HL-60 (cell line): ENCODE measurements at regions not wholly inside any gene's neighbourhood (a gene's known extent, or its start where the extent isn't known, plus 50 kb on each side); places are given as distances from the start of the nearest gene placed in this dataset.

ENCODE experiments used
- GABPA ChIP-seq: IDR thresholded peaks from 2 replicates; pipeline ENCODE4 v1.6.1; 2012; ENCODE audit warnings: low read depth
- POLR2AphosphoS5 ChIP-seq: IDR thresholded peaks from 2 replicates; pipeline ENCODE4 v1.6.1; 2012; ENCODE audit warnings: low read depth
- REST ChIP-seq: IDR thresholded peaks from 2 replicates; pipeline ENCODE4 v1.6.1; 2012; ENCODE audit warnings: low read depth; ENCODE audit not compliant: insufficient replicate concordance
- SPI1 ChIP-seq: IDR thresholded peaks from 2 replicates; pipeline ENCODE4 v1.6.1; 2012; ENCODE audit warnings: low read depth, mild to moderate bottlenecking, borderline replicate concordance
- TF ChIP-seq, protein P1 (sequence below): IDR thresholded peaks from one replicate; pipeline ENCODE4 v1.5.1; 2011; ENCODE audit warnings: low read length, control low read depth, inconsistent platforms; ENCODE audit not compliant: insufficient read depth

DNA sequence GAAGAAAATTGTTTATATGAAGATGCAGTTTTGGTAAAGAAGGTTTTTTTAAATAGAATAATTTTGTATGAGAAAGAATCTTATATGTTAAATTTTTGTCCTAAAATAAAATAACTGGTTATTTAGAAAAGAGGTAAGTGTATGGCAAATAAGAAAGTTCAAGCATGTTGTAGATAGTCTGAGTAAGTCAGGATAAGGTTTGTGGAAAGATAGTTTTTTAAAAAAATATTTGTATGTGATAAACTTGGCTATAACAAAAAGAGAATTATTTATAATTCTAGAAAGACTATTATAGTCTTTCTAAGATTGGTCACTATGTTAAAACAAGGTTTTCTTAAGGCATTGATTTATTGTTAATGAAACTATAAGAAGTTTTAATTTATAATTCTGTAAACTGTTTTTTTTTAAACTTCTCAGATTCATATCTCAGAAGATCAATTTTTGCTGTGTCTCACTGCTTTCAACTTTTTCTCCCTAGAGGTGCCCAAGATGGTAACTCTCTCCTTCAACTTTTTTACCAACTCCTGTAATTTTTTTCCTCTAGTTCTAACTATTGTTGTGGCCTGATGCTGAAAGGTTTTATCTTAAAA, 698.6 kb downstream of the CCSER2 start:
- TF ChIP-seq POLR2AphosphoS5 (no peak), REST (no peak), GABPA (no peak), SPI1 (no peak)
- TF ChIP-seq, protein P1, sequence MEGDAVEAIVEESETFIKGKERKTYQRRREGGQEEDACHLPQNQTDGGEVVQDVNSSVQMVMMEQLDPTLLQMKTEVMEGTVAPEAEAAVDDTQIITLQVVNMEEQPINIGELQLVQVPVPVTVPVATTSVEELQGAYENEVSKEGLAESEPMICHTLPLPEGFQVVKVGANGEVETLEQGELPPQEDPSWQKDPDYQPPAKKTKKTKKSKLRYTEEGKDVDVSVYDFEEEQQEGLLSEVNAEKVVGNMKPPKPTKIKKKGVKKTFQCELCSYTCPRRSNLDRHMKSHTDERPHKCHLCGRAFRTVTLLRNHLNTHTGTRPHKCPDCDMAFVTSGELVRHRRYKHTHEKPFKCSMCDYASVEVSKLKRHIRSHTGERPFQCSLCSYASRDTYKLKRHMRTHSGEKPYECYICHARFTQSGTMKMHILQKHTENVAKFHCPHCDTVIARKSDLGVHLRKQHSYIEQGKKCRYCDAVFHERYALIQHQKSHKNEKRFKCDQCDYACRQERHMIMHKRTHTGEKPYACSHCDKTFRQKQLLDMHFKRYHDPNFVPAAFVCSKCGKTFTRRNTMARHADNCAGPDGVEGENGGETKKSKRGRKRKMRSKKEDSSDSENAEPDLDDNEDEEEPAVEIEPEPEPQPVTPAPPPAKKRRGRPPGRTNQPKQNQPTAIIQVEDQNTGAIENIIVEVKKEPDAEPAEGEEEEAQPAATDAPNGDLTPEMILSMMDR = no peak
